Coronary artery (tissue), 2 donors: ENCODE measurements at regions not wholly inside any gene's neighbourhood (a gene's known extent, or its start where the extent isn't known, plus 50 kb on each side); places are given as distances from the start of the nearest gene placed in this dataset.

Experiments
- DNase-seq: peaks from one replicate; pipeline ENCODE4 v3.0.0-alpha.2; 2017; ENCODE audit warnings: low spot score
- H3K27ac ChIP-seq, 2 donors: fragments of 200-600 bp; sonication (generic); one replicate each; pipeline ENCODE4 v1.5.1; 2016 to 2019
- H3K4me3 ChIP-seq: fragments of 200-600 bp; sonication (generic); 2 replicates; pipeline ENCODE4 v1.5.1; 2016; ENCODE audit warnings: mild to moderate bottlenecking, moderate library complexity
- CTCF ChIP-seq: fragments of 200-600 bp; sonication (generic); IDR thresholded peaks from one replicate; pipeline ENCODE4 v1.5.1; 2019; ENCODE audit warnings: antibody characterized with exemption

GRCh38 chr7:16278167-16278787, 143.1 kb downstream of the CRPPA start:
- no peak for TF ChIP-seq CTCF
- no peak for DNase-seq
- H3K27ac ChIP-seq: no peak overlapping the region
- no peak overlapping the region for H3K4me3 ChIP-seq

- no peak for TF ChIP-seq CTCF
- DNase-seq: no peak
- no peak overlapping the region for H3K4me3 ChIP-seq
- H3K27ac ChIP-seq: no peak overlapping the region
Measured at GRCh38 chr7:16271990-16272665, 149.2 kb downstream of the CRPPA start.

GRCh38 chr7:16271355-16271915, 149.9 kb downstream of the CRPPA start:
- H3K4me3 ChIP-seq: no peak overlapping the region
- DNase-seq: no peak
- TF ChIP-seq CTCF: no peak
- H3K27ac ChIP-seq: no peak overlapping the region

- no peak overlapping the region for H3K4me3 ChIP-seq
- DNase-seq: no peak
- TF ChIP-seq CTCF: no peak
- no peak overlapping the region for H3K27ac ChIP-seq
Measured at GRCh38 chr7:16270844-16271243, 150.5 kb downstream of the CRPPA start.

- DNase-seq: no peak
- no peak overlapping the region for H3K27ac ChIP-seq
- H3K4me3 ChIP-seq: no peak overlapping the region
- TF ChIP-seq CTCF: no peak
Measured at GRCh38 chr7:16268821-16269768, 152.2 kb downstream of the CRPPA start.

- no peak for TF ChIP-seq CTCF
- H3K4me3 ChIP-seq: no peak overlapping the region
- DNase-seq: no peak
- H3K27ac ChIP-seq: no peak overlapping the region
Measured at GRCh38 chr7:16267953-16268820, 153.2 kb downstream of the CRPPA start.
